GM21360 (cell line): ENCODE measurements at regions not wholly inside any gene's neighbourhood (a gene's known extent, or its start where the extent isn't known, plus 50 kb on each side); places are given as distances from the start of the nearest gene placed in this dataset.

Experiments
- ATAC-seq: cut with Tn5 transposase; IDR thresholded peaks from one replicate; pipeline ENCODE4 v1.9.1; 2021; ENCODE audit warnings: mild to moderate bottlenecking, moderate library complexity; ENCODE audit not compliant: unreplicated experiment

DNA sequence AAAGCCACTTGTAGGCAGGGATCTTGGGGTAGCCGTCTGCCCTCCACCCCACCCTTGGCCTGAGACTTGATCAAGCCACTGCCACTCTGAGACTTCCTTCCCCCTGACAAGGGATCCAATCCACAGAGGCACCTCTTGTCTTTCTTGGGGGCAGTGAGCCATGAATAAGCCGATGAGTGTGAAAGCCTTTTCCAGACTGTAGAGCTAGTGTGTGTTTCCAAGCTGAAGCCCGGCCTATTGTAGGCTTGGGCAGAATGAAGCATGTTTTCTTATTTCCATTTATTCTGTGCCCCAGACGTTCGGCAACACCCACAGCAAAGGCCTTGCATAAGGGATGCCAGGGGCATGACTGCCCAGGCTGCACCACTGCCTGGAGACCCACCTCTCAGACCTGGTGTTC lies 991.6 kb downstream of the BCL11B start:
- no peak for ATAC-seq

DNA sequence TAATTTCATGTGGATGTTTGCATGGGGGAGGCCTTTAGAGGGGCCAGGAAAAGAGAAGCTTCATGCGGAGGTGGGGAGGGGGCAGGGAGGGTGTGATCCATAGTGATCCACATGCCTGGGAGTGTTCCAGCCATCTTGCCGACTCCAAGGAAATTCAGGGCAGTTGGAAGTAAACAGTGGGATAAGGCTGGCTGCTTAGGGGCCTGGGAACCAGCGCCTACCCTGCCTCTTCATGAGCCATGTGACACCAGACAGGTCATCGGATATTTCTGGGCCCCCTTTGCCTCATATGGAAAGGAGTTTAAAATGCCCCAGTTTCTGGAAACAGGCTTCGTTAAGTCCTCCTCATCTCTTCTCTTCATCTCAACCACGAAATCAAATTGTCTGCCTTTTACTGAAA lies 983.2 kb downstream of the BCL11B start:
- no peak for ATAC-seq

DNA sequence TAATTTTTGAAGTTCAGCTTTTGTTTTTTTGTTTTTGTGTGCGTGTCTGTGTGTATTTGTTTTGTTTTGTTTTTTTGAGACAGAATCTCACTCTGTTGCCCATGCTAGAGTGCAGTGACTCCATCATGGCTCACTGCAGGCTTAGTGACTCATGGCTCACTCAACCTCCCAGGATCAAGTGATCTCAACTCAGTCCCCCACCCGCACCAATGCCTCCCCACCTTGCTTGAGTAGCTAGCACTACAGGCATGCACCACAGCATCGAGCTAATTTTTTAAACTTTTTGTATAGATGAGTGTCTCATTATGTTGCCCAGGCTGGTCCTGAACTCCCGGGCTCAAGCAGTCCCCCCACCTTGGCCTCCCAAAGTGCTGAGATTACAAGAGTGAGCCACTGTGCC lies 981.4 kb downstream of the BCL11B start:
- ATAC-seq, result no peak

DNA sequence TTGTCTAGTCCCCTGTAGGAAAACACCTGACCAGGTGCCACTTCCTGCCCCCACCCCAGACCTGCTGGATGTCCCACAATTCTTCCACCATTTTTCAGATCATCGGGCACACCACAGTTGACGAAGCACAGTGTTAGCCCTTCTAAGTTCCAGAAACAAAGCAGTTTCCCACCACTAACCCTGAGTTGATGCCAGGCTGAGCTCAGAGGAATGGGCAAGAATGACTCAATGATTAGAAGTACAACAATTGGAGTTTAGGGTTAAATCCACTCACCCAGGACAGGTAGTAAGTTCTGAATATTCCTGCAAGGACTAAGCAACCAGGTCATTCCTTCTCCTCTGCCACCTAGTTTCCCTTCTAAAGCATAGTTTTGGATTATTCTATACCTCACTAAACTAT lies 979.8 kb downstream of the BCL11B start:
- ATAC-seq, result no peak

DNA sequence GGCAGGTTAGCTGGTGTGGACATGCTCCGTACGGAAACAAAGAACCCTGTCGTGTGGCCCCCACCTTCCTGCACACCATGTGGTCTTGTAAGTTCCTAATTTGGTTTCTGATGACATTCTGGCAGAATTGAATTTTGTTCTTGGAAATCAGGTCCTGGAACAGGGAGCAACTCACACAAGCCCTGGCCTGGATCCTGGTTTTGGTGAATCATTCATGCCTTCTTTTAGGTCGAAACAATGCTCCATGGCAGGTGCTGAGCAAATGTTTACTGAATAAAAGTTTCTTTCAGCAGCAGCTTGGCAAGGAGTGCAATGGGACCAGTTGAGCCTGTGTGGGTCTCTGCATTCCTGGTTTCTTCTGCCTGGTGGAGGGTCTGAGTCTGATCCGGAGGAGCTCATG lies 978.4 kb downstream of the BCL11B start:
- ATAC-seq, result no peak

DNA sequence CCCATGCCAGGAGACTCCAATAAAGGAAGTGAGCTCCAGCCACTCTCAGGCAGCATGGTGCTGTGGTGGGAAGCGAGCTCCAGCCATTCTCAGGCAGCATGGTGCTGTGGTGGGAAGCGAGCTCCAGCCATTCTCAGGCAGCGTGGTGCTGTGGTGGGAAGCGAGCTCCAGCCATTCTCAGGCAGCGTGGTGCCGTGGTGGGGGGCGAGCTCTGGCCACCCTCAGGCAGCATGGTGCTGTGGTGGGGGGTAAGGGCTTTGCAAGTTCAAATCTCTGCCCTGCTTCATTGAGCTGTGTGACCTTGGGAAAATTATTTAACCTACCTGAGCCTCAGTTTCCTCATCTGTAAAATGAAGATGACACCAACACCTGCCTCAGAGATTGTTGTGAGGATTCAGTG lies 975.1 kb downstream of the BCL11B start:
- no peak for ATAC-seq

DNA sequence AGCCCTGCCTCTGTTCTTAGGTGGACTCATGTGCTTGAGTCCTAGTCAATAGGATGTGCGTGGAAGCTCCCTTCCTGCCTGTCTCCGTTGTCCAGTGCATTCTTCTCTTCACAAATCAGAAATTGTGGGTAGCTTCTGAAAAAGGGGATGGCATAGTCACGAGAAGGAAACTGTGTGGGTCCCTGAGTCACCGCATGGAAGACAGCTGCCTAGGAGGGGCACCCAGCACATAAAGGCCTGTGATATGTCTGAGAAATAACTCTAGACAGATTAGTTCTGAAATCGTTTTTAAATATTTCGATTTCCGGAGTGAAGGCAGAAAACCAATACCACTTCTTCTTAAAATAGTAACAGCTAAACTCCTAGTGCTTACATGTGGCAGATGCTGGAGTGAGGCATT lies 974.4 kb downstream of the BCL11B start:
- no peak for ATAC-seq

DNA sequence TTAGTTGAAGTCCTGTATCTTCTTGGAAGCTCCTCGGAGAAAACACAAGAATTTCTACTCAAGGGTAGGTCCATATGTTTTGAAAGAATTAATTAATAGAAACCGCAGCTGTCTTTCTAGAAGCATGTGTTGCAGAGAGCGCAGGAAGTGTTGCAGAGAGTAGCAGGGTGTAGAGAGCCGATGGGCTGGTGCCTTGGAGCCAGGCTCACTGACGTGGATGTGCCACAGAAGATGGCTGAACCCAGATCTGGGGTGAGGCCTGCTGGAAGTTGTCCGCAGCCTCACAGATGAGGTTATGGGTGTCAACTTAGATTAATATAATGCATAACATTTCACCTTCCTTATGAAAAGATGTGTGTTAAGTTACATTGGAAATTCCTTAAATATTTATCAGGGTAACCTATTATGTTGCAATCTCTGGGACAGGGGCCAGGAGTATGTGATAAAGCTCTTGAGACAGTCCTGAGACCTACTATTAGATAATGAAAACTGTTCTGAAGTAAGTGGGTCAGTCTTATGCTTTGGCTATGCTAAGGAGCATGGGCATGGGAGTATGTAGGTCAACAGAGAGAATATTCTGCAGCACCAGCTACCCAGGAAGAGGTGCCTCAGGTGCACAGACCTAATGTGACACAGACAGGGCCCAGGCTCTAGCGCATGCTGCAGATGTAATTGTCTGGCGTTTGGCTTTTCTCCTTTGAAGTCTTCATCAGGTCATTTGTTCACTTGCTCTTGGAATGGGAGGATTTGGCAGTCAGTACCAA lies 973.3 kb downstream of the BCL11B start:
- ATAC-seq, result no peak

DNA sequence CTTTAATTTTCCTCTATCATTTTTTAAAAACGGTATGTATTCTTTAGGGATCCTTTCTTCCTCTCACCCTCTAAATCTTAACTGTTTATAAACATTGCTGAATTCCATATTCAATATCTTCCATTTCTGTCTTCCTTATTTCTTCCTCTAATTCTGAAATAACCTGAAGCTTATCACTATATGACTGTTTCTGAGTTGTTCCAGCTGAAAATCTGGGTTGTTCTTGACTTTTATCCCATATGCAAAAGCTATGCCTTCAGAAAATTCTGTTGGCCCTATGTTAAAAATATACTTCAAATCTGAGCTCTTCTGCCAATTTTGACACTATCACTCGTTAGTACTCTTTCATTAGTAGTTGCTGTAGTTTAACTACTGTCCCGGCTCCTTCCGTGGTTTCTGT lies 970.3 kb downstream of the BCL11B start:
- no peak for ATAC-seq

DNA sequence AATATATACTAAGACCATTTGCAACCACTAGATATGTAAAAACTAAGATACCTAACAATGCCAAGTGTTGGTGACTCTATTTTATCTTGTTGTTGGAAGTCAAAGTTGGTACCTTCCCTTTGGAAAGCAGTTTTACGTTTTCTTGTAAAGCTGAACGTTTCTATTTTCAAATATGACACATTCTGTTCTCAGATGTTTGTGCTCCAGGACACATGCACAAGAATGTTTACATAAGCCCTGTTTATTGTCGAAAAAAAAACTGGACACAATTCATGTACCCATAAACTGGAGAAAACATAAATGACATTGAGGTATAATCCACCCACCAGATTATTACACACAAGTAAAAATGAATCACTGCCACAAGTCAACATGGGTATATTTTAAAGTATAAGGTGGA lies 967.4 kb downstream of the BCL11B start:
- no peak for ATAC-seq

DNA sequence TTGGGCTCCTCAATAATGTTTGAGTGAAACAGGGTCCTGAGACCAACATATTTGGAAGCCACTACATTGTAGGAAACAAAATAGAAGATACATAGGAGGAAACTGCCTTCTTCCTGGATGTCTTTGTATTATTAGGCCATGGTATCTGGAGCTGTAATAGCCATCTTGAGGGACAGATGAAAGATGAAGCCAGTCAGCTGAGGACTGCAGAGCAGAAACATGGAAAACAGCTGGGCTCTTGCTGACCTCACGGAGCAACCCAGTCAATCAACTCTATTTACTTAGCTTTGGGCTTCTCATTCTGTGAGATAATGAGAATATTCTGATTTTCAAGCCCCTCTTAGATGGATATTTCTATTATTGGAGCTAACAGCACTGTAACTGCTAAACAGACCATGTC lies 962.4 kb downstream of the BCL11B start:
- no peak for ATAC-seq

DNA sequence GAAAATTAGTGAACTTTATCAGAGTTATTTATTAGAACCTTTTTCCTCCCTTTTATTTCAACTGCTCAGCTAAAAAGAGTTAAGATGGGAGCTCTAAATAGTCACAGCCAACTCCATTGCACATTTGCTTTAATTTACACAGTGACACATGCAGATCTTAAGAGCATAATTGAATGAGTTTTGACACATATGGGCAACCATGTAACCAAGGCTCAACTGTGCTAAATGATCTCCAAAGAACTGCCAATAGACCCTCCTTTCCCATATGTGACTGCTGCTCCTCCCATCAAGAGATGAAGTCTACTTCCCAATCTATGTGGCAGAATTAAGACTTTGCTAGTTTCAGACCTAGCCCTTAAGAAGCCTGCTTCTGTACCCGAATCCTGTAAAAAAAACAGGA lies 960.0 kb downstream of the BCL11B start:
- no peak for ATAC-seq

DNA sequence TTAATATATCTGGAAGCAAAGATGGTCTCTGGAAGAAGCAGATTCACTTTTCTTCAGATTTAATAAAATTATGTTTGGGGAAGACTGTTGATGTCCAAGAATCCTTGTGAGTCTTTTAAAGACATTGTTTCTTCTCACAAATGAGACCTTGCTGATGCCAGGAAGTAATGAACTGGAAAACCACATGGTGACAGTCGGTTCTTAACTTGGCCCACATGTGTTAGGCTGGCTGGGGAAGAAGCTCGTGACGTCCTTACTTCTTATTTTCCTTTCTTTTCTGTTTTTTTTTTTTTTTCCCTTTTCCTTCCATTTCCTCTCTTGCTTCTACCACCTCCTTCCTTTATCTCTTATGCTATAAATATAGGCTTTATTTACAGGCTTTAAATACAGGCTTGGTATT lies 950.2 kb downstream of the BCL11B start:
- ATAC-seq, result no peak

DNA sequence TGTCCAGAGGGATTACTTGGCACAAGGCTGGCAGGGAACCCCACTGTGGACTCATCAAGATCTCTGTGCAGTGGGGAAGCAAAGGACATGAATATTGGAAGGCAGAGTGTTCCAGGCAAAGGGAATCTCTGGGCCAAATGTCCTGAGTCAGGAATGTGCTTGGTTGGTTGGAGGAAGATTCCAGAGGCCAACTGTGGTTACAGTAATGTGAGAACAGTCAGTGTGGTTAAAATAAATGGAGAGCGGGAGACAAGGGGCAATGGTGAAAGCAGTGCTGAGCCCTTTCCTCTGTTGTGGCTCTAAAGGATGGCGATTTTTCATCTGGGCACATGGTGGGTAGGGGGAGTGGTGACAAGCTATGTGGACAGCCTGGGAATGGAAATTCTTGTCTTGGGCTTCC lies 948.2 kb downstream of the BCL11B start:
- no peak for ATAC-seq

DNA sequence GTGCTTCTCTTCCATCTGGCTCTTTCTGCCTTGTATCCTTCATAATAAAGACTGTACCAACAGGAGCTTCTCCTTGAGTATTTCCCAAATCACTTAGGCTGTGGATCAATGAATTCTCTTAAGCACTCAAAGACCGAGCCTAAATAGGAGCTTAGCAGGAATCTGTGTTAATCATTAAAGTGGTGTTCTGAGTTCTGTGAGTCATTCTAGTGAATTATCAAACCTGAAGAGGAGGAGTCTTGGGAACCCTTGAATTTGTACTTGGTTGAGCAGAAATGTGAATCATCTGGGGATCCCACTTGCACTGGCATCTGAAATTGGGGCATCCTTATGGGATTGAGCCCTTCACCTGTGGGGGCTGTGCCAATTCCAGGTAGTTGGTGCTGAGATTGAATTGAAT lies 946.2 kb downstream of the BCL11B start:
- no peak for ATAC-seq

DNA sequence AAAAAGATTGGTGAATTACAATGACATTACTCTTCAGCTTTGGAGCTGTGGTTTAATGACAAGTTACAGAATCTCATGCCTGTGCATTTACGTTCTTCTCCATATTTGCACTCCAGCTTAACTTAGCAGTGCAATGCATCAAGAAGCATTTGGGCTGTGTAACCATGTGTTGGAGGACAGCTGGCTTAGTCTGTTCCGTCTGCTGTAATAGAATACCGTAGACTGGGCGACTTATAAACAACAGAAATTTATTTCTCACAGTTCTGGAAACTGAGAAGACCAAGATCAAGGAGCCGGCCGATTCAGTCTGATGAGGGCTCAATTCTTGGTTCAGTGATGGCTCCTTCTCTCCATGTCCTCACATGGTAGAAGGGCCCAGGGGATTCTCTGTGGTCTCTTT lies 943.5 kb downstream of the BCL11B start:
- ATAC-seq, result no peak

DNA sequence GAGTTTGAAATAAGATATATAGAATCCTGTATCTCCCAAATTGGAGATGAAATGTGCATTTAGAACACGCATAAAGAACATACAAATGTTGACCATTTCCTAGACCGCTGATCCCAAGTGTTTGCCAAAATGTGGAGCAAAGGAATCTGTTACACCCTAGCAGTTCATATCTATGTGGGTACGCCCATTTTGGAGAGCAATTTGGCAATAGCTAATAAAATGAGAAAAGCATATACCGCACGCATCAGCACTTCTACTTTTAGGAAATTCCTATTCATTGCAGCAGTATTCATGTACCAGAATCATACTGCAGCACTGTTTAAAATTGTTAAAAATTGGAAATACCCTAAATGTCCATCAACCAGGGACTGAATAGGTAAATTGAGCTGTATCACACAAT lies 937.8 kb downstream of the BCL11B start:
- no peak for ATAC-seq

DNA sequence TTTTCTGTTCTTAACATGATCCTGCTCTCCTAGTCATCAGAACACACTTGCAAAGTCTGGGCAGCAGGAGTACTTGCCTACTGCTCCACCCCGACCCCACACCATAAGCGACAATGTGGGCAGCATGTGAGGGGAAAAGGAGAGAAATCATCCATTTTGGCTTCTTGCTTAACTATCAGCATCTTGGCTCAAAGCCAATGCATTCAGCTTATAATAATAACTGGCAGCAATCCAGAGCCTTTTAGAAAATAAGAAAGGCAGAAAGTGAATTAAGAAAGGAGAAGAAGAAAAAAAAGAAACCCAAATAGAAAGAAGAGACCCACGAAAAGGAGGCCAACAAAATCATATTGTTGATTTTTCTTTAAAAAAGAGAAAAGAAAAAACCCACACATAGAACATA lies 930.8 kb downstream of the BCL11B start:
- no peak for ATAC-seq

DNA sequence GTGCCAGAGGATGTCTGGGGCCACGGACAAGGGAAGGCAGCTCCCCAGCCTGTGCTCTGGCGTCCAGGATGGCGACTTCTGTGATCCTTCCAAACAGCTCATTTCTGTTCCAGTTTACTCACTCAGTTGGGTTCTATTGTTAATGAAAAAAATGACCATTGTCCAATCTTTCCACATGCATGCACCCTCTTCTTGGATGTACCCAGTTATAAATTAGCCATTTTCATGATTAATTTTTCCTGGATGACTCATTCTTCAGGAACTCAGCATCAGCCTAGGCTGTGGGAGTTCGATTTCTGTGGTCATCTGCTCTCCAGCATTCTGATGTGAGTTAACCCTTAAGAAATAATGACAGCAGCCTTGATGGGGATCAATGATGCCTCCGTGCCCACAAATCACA lies 926.8 kb downstream of the BCL11B start:
- ATAC-seq, result no peak

DNA sequence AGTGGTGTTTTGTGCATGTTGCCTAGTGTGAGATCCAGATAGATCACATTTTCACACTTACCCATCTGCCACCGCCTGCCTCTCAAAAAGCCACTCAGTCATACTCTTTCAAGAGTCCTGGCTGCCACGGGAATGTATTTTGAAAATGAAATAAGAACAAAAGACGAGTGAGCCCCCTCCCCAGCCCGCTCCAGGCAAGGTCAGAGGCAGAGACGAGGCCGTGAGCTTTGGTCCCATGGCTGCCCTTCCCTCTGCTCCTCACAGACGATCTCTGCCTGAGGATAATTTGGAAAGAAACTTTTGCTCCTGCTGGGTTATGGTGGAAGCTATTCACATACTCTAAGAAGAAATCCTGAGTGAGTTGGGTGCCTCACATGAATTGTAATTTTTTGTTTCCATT lies 924.3 kb downstream of the BCL11B start:
- ATAC-seq, result no peak

DNA sequence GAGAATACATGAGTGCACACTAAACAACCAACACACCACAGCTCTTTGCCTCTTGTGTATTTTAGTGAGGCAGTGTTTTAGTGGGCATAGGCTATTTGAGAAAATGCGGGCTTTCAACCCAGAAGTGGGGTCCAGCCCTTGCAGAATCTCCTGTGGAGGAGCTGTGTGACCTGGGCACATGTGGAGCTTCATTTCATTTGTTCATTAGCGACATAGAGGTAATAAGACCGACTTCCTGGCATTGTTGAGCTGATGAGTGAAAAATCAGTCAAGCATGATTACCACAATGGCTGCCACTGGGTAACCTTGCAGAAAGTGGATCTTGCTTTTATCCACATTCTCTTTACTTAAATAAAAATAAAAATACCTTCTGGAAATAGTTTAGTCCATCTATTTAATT lies 923.5 kb downstream of the BCL11B start:
- no peak for ATAC-seq

DNA sequence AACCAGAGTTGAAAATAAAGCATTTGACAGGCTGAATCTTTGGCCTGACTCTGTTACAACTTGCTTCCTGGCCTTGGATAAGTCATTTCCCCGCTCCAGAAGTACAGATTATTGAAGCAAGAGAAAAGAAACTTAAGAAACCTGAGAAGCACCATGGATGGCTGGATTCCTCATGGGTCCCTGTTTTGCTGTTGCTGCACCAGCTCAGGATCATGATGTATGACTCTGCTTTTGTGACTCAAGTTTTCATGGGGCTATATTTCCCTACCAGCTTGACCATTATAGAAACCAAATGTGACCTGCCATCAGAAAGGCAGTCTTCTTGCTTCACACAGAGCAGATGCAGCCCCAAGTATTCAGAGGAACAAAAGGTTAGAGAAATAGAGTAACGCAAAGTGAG lies 921.8 kb downstream of the BCL11B start:
- ATAC-seq, result no peak

DNA sequence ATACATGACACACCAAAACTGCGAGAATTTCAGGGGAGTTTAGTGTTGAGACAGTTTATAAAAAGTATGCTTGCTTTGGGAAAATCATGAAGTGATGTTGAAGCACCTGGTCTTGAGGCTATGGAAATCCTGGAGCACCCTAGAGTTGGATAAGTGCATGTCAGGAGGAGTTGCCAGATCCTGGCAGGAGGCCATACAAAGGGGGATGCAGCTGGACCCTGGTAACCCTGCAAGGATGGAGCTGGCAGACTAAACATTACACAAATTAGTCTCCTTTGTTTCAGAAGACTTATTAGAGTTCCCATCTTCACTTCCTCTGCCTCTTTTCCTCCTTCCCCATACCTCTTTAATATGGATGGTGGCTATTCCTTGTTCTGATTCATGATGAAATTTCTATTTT lies 907.0 kb downstream of the BCL11B start:
- ATAC-seq, result no peak
